Type B pancreatic cell (in vitro differentiated cells): ENCODE measurements at regions not wholly inside any gene's neighbourhood (a gene's known extent, or its start where the extent isn't known, plus 50 kb on each side); places are given as distances from the start of the nearest gene placed in this dataset.
"Not testable (repeated sequence)": the region's sequence is repeated elsewhere in the genome, so short reads cannot be mapped to it uniquely, and the experiment has no call there.

Experiments
- DNase-seq: peaks from one replicate; pipeline ENCODE4 v3.0.0; 2021; ENCODE audit warnings: mixed read lengths; ENCODE audit not compliant: unreplicated experiment; ENCODE audit errors: extremely low spot score
- H3K27ac Mint-ChIP-seq: 2 replicates; pipeline ENCODE4 v1.8.0; 2021; ENCODE audit warnings: mild to moderate bottlenecking, mixed read lengths
- H3K27me3 Mint-ChIP-seq: 2 replicates; pipeline ENCODE4 v1.8.0; 2021; ENCODE audit warnings: mixed read lengths
- H3K36me3 Mint-ChIP-seq: 2 replicates; pipeline ENCODE4 v1.8.0; 2021; ENCODE audit warnings: mixed read lengths
- H3K4me1 Mint-ChIP-seq: one replicate; pipeline ENCODE4 v1.8.0; 2021; ENCODE audit warnings: mixed read lengths; ENCODE audit not compliant: unreplicated experiment
- H3K4me3 Mint-ChIP-seq: 2 replicates; pipeline ENCODE4 v1.8.0; 2021; ENCODE audit warnings: mild to moderate bottlenecking, mixed read lengths
- H3K9me3 Mint-ChIP-seq: 2 replicates; pipeline ENCODE4 v1.8.0; 2021; ENCODE audit warnings: mixed read lengths
- TF ChIP-seq, protein P1 (sequence below): fragments of 200-600 bp; sonication (generic); conservative IDR thresholded peaks from 2 replicates; pipeline ENCODE4 v1.5.0; 2021; ENCODE audit warnings: antibody characterized with exemption, mild to moderate bottlenecking

DNA sequence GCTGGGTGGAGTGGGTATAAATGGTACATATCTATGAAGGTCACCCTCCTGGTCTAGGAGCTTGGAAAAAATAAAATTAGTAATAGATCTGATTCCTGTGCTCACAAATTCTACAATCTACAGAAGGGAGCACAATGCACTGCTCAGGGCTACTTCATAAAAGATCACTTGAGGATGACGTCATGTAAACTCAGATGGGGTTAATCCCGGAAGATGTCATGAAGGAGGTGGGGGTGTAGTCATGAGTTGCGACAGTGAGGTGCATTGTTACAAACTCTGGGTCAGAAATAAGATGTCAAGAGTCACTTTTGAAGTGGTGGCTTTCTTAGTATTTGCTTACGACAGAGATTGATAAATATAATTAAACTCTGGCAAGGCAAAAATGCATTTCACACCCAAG, 68.2 kb downstream of the LHX9 start:
- Mint-ChIP-seq H3K36me3 (no peaks in the 10 kb centered on the region), H3K9me3 (no peaks in the 10 kb centered on the region), H3K4me3 (no peak overlapping the region), H3K4me1 (peaks cover 18% of the 10 kb centered on the region), H3K27ac (no peak overlapping the region), H3K27me3 (peaks cover 15% of the 10 kb centered on the region)
- TF ChIP-seq, protein P1, sequence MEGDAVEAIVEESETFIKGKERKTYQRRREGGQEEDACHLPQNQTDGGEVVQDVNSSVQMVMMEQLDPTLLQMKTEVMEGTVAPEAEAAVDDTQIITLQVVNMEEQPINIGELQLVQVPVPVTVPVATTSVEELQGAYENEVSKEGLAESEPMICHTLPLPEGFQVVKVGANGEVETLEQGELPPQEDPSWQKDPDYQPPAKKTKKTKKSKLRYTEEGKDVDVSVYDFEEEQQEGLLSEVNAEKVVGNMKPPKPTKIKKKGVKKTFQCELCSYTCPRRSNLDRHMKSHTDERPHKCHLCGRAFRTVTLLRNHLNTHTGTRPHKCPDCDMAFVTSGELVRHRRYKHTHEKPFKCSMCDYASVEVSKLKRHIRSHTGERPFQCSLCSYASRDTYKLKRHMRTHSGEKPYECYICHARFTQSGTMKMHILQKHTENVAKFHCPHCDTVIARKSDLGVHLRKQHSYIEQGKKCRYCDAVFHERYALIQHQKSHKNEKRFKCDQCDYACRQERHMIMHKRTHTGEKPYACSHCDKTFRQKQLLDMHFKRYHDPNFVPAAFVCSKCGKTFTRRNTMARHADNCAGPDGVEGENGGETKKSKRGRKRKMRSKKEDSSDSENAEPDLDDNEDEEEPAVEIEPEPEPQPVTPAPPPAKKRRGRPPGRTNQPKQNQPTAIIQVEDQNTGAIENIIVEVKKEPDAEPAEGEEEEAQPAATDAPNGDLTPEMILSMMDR: no peak
- no peak for DNase-seq

DNA sequence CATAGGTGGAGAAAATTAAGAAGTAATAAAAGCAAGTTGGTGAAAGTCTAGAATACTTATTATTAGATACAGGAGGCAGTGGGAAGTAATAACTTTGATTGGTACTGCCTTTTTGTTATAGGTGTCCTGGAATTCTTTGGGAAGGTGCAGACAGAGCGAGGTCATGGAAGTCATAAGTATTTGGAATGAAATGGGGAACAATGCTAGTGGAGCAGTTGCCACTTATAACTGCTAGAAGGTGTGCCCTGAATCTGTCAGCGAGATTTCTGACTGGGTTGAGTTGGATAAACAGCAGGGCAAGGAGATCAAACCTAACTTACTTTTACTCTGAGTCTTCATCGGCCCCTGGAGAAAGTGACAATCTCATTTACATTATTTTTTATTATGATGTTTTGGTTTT, 69.6 kb downstream of the LHX9 start:
- no peaks in the 10 kb centered on the region for H3K9me3 Mint-ChIP-seq
- no peak overlapping the region for H3K27ac Mint-ChIP-seq
- no peaks in the 10 kb centered on the region for H3K36me3 Mint-ChIP-seq
- no peak for DNase-seq
- H3K27me3 Mint-ChIP-seq: peaks cover 12% of the 10 kb centered on the region
- H3K4me3 Mint-ChIP-seq: no peak overlapping the region
- peaks cover 18% of the 10 kb centered on the region for H3K4me1 Mint-ChIP-seq
- TF ChIP-seq, protein P1: no peak

DNA sequence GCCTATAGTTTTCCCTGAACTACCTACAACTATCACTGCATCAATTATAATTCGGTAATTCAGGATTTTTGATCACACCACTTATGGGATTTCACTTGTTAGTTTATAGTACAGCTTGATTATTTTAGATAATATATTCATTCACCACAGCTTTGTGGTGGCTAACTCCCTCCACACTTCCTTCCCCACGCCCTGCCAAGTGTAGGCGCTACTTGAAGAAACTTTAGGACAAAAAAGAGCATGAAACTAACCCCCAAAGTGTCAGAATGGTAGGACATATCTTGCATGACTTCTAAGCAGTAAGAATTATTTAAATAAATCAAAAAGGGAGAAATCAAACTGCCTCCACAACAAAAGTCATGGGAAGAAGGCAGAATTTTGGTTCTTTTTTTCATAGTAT, 70.1 kb downstream of the LHX9 start:
- H3K4me3 Mint-ChIP-seq: no peak overlapping the region
- DNase-seq: no peak
- TF ChIP-seq, protein P1: no peak
- H3K4me1 Mint-ChIP-seq: peaks cover 16% of the 10 kb centered on the region
- H3K27ac Mint-ChIP-seq: no peak overlapping the region
- H3K9me3 Mint-ChIP-seq: no peaks in the 10 kb centered on the region
- peaks cover 12% of the 10 kb centered on the region for H3K27me3 Mint-ChIP-seq
- no peaks in the 10 kb centered on the region for H3K36me3 Mint-ChIP-seq

DNA sequence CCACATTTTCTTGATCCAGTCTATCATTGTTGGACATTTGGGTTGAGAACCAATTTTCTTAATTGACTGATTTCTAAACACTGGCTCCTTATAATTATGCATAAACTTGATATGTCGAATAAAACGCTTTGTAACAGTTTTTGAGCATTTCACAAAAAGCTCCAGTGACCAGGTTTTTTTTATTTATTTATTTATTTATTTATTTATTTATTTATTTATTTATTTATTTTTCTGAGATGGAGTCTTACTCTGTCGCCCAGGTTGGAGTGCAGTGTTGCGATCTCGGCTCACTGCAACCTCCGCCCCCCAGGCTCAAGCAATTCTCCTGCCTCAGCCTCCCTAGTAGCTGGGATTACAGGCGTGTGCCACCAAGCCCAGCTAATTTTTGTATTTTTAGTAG, 71.4 kb downstream of the LHX9 start:
- not testable (repeated sequence) for H3K27ac Mint-ChIP-seq, H3K4me3 Mint-ChIP-seq, H3K9me3 Mint-ChIP-seq, H3K36me3 Mint-ChIP-seq, DNase-seq, H3K27me3 Mint-ChIP-seq
- peaks cover 13% of the 10 kb centered on the region for H3K4me1 Mint-ChIP-seq

DNA sequence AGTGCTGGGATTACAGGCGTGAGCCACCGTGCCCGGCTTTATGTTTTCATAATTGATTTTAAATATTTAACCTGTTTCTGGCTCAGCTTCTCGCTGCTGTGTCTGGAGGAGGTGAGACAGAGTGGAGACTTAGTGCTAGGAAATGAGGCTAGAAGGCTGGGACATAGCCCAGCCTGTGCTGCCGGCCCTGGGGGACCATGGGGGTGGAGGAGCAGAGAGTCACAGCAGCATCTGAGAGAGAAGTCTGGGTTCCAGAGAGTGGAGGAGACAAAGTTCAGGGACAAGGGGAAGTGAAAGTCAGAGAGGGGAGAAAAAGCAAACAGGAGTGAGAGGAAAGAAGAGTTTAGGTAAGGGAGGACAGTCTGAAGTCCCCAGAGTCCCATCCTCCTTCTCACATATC, 71.9 kb downstream of the LHX9 start:
- no peaks in the 10 kb centered on the region for H3K36me3 Mint-ChIP-seq
- H3K9me3 Mint-ChIP-seq: no peaks in the 10 kb centered on the region
- H3K27me3 Mint-ChIP-seq: peaks cover 8% of the 10 kb centered on the region
- no peak overlapping the region for H3K4me3 Mint-ChIP-seq
- H3K4me1 Mint-ChIP-seq: peaks cover 13% of the 10 kb centered on the region
- no peak overlapping the region for H3K27ac Mint-ChIP-seq
- TF ChIP-seq, protein P1: no peak
- DNase-seq: no peak

DNA sequence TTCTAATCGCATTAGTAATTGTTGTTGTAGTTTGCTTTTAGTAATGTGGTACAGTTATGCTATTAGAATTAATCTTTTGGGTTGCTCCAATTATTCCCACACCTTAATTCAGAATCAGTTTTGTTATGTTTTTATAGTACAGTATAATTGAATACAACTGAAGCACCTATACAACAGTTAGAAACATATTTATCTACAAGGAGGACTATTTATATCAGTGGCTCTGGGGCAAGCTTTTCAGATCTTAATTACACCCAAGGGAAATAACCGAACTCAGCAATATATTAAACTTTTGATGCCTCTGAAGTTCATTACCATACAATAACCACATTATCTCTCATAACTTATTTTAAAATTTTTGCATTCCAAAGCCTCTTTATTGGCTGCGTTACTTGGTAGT, 74.4 kb downstream of the LHX9 start:
- Mint-ChIP-seq H3K4me3 (no peak overlapping the region), H3K9me3 (no peaks in the 10 kb centered on the region), H3K36me3 (no peaks in the 10 kb centered on the region), H3K27ac (no peak overlapping the region), H3K4me1 (no peaks in the 10 kb centered on the region), H3K27me3 (peaks cover 3% of the 10 kb centered on the region)
- TF ChIP-seq, protein P1: no peak
- DNase-seq: no peak
